ENCODE measurements at regions not wholly inside any gene's neighbourhood (a gene's known extent, or its start where the extent isn't known, plus 50 kb on each side); places are given as distances from the start of the nearest gene placed in this dataset.
"Not testable (repeated sequence)": the region's sequence is repeated elsewhere in the genome, so short reads cannot be mapped to it uniquely, and the experiment has no call there.

DNA sequence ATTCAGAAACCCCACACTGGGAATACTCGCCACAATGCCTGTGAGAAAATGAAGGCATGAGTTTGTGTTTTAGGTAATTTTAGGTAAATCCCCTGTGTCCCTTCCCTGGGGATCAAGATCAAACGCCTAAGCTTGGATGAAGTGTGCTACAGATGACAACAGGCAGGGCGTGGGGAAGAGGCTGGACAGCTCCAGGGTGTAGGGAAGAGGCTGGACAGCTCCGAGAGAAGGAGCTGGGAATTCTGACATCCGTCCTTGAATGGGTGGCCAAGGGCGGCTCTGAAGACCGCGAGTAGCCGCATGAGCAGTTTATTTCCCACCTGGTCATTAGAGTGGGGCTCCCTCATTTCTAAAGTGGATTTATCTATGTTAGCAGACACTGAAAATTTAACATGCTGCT, 109.7 kb downstream of the RAMP3 start:
- H3K4me1 ChIP-seq = no peaks in the 10 kb centered on the region
- no peaks in the 10 kb centered on the region for H3K27me3 ChIP-seq
- TF ChIP-seq, protein P1, sequence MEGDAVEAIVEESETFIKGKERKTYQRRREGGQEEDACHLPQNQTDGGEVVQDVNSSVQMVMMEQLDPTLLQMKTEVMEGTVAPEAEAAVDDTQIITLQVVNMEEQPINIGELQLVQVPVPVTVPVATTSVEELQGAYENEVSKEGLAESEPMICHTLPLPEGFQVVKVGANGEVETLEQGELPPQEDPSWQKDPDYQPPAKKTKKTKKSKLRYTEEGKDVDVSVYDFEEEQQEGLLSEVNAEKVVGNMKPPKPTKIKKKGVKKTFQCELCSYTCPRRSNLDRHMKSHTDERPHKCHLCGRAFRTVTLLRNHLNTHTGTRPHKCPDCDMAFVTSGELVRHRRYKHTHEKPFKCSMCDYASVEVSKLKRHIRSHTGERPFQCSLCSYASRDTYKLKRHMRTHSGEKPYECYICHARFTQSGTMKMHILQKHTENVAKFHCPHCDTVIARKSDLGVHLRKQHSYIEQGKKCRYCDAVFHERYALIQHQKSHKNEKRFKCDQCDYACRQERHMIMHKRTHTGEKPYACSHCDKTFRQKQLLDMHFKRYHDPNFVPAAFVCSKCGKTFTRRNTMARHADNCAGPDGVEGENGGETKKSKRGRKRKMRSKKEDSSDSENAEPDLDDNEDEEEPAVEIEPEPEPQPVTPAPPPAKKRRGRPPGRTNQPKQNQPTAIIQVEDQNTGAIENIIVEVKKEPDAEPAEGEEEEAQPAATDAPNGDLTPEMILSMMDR (IDR thresholded peaks at IDR 0.05) = no peak
- H3K4me3 ChIP-seq = no peak overlapping the region
- H3K9me3 ChIP-seq = no peaks in the 10 kb centered on the region
- no peaks in the 10 kb centered on the region for H3K36me3 ChIP-seq
- no peak overlapping the region for H3K27ac ChIP-seq
- DNase-seq (ENCODE audit: low spot score) = no peak

DNA sequence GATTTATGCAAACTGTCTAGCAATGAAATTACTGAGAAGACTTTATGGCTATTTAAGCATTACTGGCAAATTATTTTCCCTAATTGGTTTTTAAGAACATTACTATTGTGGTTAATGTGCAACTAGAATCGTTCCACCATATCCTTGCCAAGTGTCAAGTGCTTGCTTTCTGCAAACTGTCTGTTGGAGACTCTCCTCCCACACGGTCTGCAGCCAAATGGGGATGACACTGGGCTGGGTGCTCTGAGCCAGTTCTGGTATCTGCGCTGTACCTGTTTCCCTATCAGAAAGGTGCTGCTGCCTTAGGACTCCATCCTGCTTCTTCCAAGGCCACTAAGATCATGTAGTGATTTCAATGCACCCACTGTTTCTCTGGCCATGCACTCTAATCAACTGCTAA, 110.4 kb downstream of the RAMP3 start:
- DNase-seq (ENCODE audit: low spot score) = no peak
- Histone ChIP-seq H3K4me3 (no peak overlapping the region), H3K9me3 (no peaks in the 10 kb centered on the region), H3K36me3 (no peaks in the 10 kb centered on the region), H3K27ac (no peak overlapping the region), H3K4me1 (no peaks in the 10 kb centered on the region), H3K27me3 (no peaks in the 10 kb centered on the region)
- TF ChIP-seq, protein P1 (IDR thresholded peaks at IDR 0.05) = no peak

DNA sequence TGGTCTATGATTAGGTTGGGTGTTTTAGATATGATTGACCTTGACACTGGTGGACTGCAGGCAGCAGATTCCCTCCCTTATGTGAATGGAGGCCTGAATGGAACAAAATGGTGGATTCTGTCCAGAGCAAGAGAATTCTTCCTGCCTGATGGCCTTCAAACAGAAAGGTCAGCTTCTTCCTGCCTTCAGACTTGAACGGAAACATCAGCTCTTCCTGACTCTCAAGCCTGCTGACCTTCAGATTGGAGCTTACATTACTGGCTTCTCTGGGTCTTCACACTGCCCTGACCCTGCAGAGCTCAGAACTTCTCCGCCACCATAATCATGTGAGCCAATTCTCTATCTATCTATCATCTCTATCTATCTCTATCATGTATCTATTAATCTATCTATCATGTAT, 111.6 kb downstream of the RAMP3 start:
- H3K27me3 ChIP-seq = no peaks in the 10 kb centered on the region
- H3K4me3 ChIP-seq = no peak overlapping the region
- H3K36me3 ChIP-seq = no peaks in the 10 kb centered on the region
- H3K4me1 ChIP-seq = no peaks in the 10 kb centered on the region
- no peaks in the 10 kb centered on the region for H3K9me3 ChIP-seq
- H3K27ac ChIP-seq = no peak overlapping the region
- DNase-seq (ENCODE audit: low spot score) = no peak
- TF ChIP-seq, protein P1 (IDR thresholded peaks at IDR 0.05) = no peak

DNA sequence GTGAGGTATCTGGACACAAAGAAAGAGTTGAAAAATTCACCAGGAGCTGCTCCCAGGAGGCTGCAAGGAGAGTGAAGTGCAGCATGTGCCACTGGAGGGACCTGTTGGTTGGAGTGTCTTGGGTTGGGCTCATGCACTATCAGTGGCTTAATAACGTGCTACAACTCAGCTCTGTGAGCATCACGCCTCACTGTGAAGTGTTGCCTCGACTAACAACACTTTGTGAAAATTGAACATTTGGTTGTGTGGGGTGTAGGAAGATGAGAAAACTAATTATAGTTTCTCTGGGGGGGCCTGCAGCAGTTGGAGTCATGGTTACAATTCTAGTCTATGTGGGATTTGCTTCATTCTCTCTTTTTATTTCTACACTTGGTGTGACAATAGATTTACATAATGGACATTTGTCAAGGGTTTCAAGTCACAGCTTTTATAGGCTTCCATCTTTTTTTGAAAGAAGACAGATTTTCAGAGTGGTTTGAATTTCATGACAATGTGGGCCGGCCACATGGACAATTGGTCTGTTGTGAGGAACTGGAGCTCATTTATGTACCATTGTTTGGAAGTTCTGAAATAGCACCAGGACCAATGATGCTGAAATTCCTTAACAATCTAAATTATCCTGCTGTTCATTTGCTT, 121.3 kb downstream of the RAMP3 start:
- Histone ChIP-seq H3K9me3 (no peaks in the 10 kb centered on the region), H3K27ac (no peak overlapping the region), H3K4me1 (no peaks in the 10 kb centered on the region), H3K36me3 (no peaks in the 10 kb centered on the region), H3K27me3 (no peaks in the 10 kb centered on the region), H3K4me3 (no peak overlapping the region)
- no peak for DNase-seq (ENCODE audit: low spot score)
- TF ChIP-seq, protein P1 (IDR thresholded peaks at IDR 0.05) = no peak

DNA sequence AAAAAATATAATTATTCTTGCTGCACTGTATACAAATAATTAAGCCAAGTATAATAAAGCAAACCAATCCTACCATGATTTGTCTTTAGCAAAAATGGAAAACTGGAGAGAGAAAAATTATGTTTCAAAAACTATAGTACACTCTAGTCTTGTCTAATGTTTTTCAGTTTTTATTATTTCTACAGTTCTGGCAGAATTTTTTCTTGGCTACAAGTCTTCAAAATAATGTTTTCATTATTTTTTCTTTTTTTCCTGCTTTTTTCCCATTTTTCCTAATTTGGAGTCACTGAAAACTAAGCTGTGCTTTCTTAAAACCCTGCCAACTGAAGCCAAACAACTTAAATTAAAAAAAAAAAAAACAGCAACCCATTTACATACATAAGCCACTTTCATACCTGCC, 132.0 kb downstream of the RAMP3 start:
- not testable (repeated sequence) for H3K36me3 ChIP-seq; H3K27ac ChIP-seq; DNase-seq (ENCODE audit: low spot score); H3K4me3 ChIP-seq; H3K9me3 ChIP-seq; H3K27me3 ChIP-seq
- peaks cover 0 to 21% of the 10 kb centered on the region in 2 donors for H3K4me1 ChIP-seq

DNA sequence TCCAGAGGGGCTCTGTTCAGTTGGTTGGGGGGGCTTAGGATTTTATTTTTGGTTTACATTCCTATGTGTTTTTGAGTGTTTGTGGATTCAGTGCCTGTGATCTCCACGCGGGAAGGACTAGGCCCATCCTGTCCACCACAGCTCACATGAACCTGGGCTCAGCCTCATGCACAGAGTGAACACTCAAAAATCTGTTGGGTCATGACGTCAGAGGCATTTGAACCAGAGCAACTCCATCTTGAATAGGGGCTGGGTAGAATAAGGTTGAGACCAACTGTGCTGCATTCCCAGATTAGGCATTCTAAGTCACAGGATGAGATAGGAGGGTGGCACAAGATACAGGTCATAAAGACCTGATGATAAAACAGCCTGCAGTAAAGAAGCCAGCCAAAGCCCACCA, 133.3 kb downstream of the RAMP3 start:
- H3K36me3 ChIP-seq = no peaks in the 10 kb centered on the region
- TF ChIP-seq, protein P1 (IDR thresholded peaks at IDR 0.05) = no peak
- no peak overlapping the region for H3K4me3 ChIP-seq
- no peaks in the 10 kb centered on the region for H3K9me3 ChIP-seq
- peaks cover 0 to 21% of the 10 kb centered on the region in 2 donors for H3K4me1 ChIP-seq
- H3K27me3 ChIP-seq = no peaks in the 10 kb centered on the region
- DNase-seq (ENCODE audit: low spot score) = no peak
- H3K27ac ChIP-seq = no peak overlapping the region

Measured in right atrium auricular region (tissue), 2 donors.